Fibroblast of lung (primary cell): ENCODE measurements at regions not wholly inside any gene's neighbourhood (a gene's known extent, or its start where the extent isn't known, plus 50 kb on each side); places are given as distances from the start of the nearest gene placed in this dataset.

Experiments used
- DNase-seq, 2 donors: peaks; one replicate each; pipeline versions ENCODE4 v3.0.0 to v3.0.0-alpha.2; 2010; ENCODE audit warnings: low read depth in 2 of 2
- H2AFZ ChIP-seq: 2 replicates; pipeline ENCODE4 v1.5.1; 2012; ENCODE audit warnings: low read length, control low read depth, inconsistent platforms
- H3K27ac ChIP-seq: 2 replicates; pipeline ENCODE4 v1.5.1; 2011; ENCODE audit warnings: low read length, control low read depth; ENCODE audit not compliant: insufficient read depth
- H3K27me3 ChIP-seq: 2 replicates; pipeline ENCODE4 v1.5.1; 2011; ENCODE audit warnings: mild to moderate bottlenecking, low read length; ENCODE audit not compliant: control insufficient read depth, insufficient read depth
- H3K36me3 ChIP-seq: 2 replicates; pipeline ENCODE4 v1.5.1; 2011; ENCODE audit warnings: low read length; ENCODE audit not compliant: control insufficient read depth, insufficient read depth
- H3K4me1 ChIP-seq: 2 replicates; pipeline ENCODE4 v1.5.1; 2011; ENCODE audit warnings: low read length; ENCODE audit not compliant: control insufficient read depth, insufficient read depth; ENCODE audit errors: extremely low read depth
- H3K4me2 ChIP-seq: 2 replicates; pipeline ENCODE4 v1.5.1; 2011; ENCODE audit warnings: low read length, control low read depth; ENCODE audit not compliant: insufficient read depth; ENCODE audit errors: extremely low read depth
- H3K4me3 ChIP-seq, 4 experiments: fragments of 200-600 bp in 1 of 4; sonication (generic) in 1 of 4; replicated peaks in 1 of 4; 2 replicates each; pipeline ENCODE4 v1.5.1; 2011 to 2016; ENCODE audit warnings: low read length in 4 of 4, low read depth in 3 of 4, mild to moderate bottlenecking in 3 of 4, control low read depth in 2 of 4, inconsistent platforms in 1 of 4, mixed read lengths in 1 of 4; ENCODE audit not compliant: insufficient read depth in 1 of 4; ENCODE audit errors: control extremely low read depth in 1 of 4
- H3K79me2 ChIP-seq: 2 replicates; pipeline ENCODE4 v1.5.1; 2012; ENCODE audit warnings: mild to moderate bottlenecking, low read length, inconsistent platforms; ENCODE audit not compliant: control insufficient read depth, insufficient read depth
- H3K9ac ChIP-seq: 2 replicates; pipeline ENCODE4 v1.5.1; 2011; ENCODE audit warnings: mild to moderate bottlenecking, low read length, control low read depth; ENCODE audit not compliant: insufficient read depth
- H3K9me3 ChIP-seq: 2 replicates; pipeline ENCODE4 v1.5.1; 2012; ENCODE audit warnings: low read depth, low read length; ENCODE audit not compliant: control insufficient read depth, insufficient read depth
- H4K20me1 ChIP-seq: 2 replicates; pipeline ENCODE4 v1.5.1; 2011; ENCODE audit warnings: low read length; ENCODE audit not compliant: control insufficient read depth, insufficient read depth; ENCODE audit errors: extremely low read depth
- CTCF ChIP-seq, 2 donors: IDR thresholded peaks in 1 of 2; conservative IDR thresholded peaks in 1 of 2; 1 replicate in 1 of 2; 2 replicates in 1 of 2; pipeline ENCODE4 v1.5.1; 2011 to 2012; ENCODE audit warnings: low read length in 2 of 2, control low read depth in 1 of 2, inconsistent platforms in 1 of 2, low read depth in 1 of 2, mild to moderate bottlenecking in 1 of 2
- EZH2 ChIP-seq: IDR thresholded peaks from 2 replicates; pipeline ENCODE4 v1.5.1; 2012; ENCODE audit warnings: low read length, control low read depth, mild to moderate bottlenecking; ENCODE audit errors: missing control alignments

GRCh38 chr4:168019921-168020320, 72.4 kb upstream of the ANXA10 start:
- no peak overlapping the region for H2AFZ ChIP-seq
- H3K9me3 ChIP-seq = no peaks in the 10 kb centered on the region
- no peak overlapping the region for H3K4me3 ChIP-seq
- no peak overlapping the region for H3K4me2 ChIP-seq
- H3K9ac ChIP-seq = no peak overlapping the region
- TF ChIP-seq EZH2 = no peak
- TF ChIP-seq CTCF (conservative IDR thresholded peaks at IDR 0.05 in 1 of 2, IDR thresholded peaks at IDR 0.05 in 1 of 2; ENCODE audit: low read depth in 1 of 2, low read length in 2 of 2) = no peak
- H3K27ac ChIP-seq = no peak overlapping the region
- H3K4me1 ChIP-seq = no peaks in the 10 kb centered on the region
- DNase-seq = no peak
- H3K27me3 ChIP-seq = no peaks in the 10 kb centered on the region
- H4K20me1 ChIP-seq = no peaks in the 10 kb centered on the region
- H3K36me3 ChIP-seq = no peaks in the 10 kb centered on the region
- no peaks in the 10 kb centered on the region for H3K79me2 ChIP-seq

DNA sequence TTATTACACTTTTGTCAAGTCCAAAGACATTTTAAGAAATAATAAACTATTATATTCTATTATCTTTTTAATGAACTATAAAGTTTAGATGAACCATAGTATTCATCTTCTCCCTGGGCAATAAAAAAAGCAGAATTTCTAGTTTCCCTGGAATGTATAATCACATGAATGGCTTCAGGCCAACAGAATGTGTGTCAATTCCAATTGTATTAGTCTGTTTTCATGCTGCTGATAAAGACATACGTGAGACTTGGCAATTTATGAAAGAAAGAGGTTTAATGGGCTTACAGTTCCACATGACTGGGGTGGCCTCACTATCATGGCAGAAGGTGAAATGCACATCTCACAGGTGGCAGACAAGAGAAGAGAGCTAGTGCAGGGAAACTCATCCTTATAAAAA, 70.7 kb upstream of the ANXA10 start:
- H3K4me2 ChIP-seq = no peak overlapping the region
- no peak overlapping the region for H2AFZ ChIP-seq
- H3K79me2 ChIP-seq = no peaks in the 10 kb centered on the region
- TF ChIP-seq CTCF (conservative IDR thresholded peaks at IDR 0.05 in 1 of 2, IDR thresholded peaks at IDR 0.05 in 1 of 2; ENCODE audit: low read depth in 1 of 2, low read length in 2 of 2) (no peak), EZH2 (no peak)
- peak; percentile 9 to 25 for DNase-seq
- H3K4me3 ChIP-seq = no peak overlapping the region
- no peaks in the 10 kb centered on the region for H4K20me1 ChIP-seq
- H3K27ac ChIP-seq = no peak overlapping the region
- H3K36me3 ChIP-seq = no peaks in the 10 kb centered on the region
- H3K9me3 ChIP-seq = no peaks in the 10 kb centered on the region
- no peak overlapping the region for H3K9ac ChIP-seq
- no peaks in the 10 kb centered on the region for H3K4me1 ChIP-seq
- H3K27me3 ChIP-seq = no peaks in the 10 kb centered on the region

GRCh38 chr4:168028568-168028967, 63.8 kb upstream of the ANXA10 start:
- H3K27me3 ChIP-seq = no peaks in the 10 kb centered on the region
- no peaks in the 10 kb centered on the region for H3K79me2 ChIP-seq
- no peaks in the 10 kb centered on the region for H3K4me1 ChIP-seq
- no peak overlapping the region for H3K9ac ChIP-seq
- no peak overlapping the region for H3K27ac ChIP-seq
- H2AFZ ChIP-seq = no peak overlapping the region
- H3K9me3 ChIP-seq = no peaks in the 10 kb centered on the region
- no peaks in the 10 kb centered on the region for H3K36me3 ChIP-seq
- H3K4me2 ChIP-seq = no peak overlapping the region
- H3K4me3 ChIP-seq = no peak overlapping the region
- TF ChIP-seq EZH2 = no peak
- TF ChIP-seq CTCF (conservative IDR thresholded peaks at IDR 0.05 in 1 of 2, IDR thresholded peaks at IDR 0.05 in 1 of 2; ENCODE audit: low read depth in 1 of 2, low read length in 2 of 2) = peak in 1 of 2 donors; percentile 14
- H4K20me1 ChIP-seq = no peaks in the 10 kb centered on the region
- DNase-seq = peak in 1 of 2 donors; percentile 7
